ENCODE measurements at regions not wholly inside any gene's neighbourhood (a gene's known extent, or its start where the extent isn't known, plus 50 kb on each side); places are given as distances from the start of the nearest gene placed in this dataset.
A peak's percentile ranks its signal among the peaks of the same experiment; 100 is the strongest.

DNA sequence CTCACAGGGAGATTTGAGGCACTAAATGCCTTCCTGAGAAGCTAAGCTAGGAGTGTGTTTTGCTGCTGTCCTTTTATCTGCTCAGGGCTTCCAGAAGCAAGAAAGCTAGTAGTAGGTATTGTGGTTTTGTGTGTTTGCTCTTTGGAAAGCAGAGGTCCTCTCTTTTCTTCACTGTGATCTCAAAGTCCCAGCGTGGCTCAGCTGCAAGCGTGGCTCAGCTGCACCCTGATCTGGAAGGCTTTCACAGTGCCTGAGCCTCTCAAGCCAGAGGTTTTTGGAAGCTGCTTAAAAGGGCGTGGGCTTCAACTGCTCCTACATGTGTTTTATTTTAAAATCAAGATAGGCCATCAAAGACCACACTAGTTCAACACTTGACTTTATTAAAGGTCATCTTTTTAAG, 337.4 kb upstream of the RGS6 start:
- Histone ChIP-seq H3K9me3 (ENCODE audit: low read length) (peaks cover 4% of the 10 kb centered on the region; the same call in 1 of the 2 replicates), H3K79me2 (ENCODE audit: insufficient read depth, low read length) (no peaks in the 10 kb centered on the region), H3K27ac (ENCODE audit: low read depth, low read length, poor library complexity, severe bottlenecking) (no peak overlapping the region), H3F3A (ENCODE audit: insufficient read depth, low read length) (no peaks in the 10 kb centered on the region), H3K4me2 (ENCODE audit: low read length) (no peak overlapping the region), H3K4me1 (ENCODE audit: insufficient read depth, low read length, severe bottlenecking) (peaks cover 29% of the 10 kb centered on the region), H3K27me3 (ENCODE audit: insufficient read depth, low read length) (no peaks in the 10 kb centered on the region), H3K9me2 (ENCODE audit: low read depth, low read length) (no peaks in the 10 kb centered on the region), H3K4me3 (ENCODE audit: low read depth, low read length, poor library complexity, severe bottlenecking) (no peak overlapping the region), H3K36me3 (ENCODE audit: insufficient read depth, low read length) (no peaks in the 10 kb centered on the region; the same call in 1 of the 2 replicates), H3K9ac (ENCODE audit: low read length) (no peak overlapping the region), H4K20me1 (ENCODE audit: insufficient read depth, low read length) (no peaks in the 10 kb centered on the region), H2AFZ (ENCODE audit: low read length) (no peak overlapping the region)
- TF ChIP-seq EZH2 (IDR thresholded peaks at IDR 0.05; ENCODE audit: borderline replicate concordance, low read length) = no peak
- TF ChIP-seq, protein P1, sequence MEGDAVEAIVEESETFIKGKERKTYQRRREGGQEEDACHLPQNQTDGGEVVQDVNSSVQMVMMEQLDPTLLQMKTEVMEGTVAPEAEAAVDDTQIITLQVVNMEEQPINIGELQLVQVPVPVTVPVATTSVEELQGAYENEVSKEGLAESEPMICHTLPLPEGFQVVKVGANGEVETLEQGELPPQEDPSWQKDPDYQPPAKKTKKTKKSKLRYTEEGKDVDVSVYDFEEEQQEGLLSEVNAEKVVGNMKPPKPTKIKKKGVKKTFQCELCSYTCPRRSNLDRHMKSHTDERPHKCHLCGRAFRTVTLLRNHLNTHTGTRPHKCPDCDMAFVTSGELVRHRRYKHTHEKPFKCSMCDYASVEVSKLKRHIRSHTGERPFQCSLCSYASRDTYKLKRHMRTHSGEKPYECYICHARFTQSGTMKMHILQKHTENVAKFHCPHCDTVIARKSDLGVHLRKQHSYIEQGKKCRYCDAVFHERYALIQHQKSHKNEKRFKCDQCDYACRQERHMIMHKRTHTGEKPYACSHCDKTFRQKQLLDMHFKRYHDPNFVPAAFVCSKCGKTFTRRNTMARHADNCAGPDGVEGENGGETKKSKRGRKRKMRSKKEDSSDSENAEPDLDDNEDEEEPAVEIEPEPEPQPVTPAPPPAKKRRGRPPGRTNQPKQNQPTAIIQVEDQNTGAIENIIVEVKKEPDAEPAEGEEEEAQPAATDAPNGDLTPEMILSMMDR (IDR thresholded peaks at IDR 0.05; ENCODE audit: low read length) = no peak

GRCh38 chr14:71595441-71595840, 336.8 kb upstream of the RGS6 start:
- Histone ChIP-seq H3K9me3 (ENCODE audit: low read length) (peaks cover 9% of the 10 kb centered on the region; the same call in 1 of the 2 replicates), H3K27ac (ENCODE audit: low read depth, low read length, poor library complexity, severe bottlenecking) (no peak overlapping the region), H3K4me3 (ENCODE audit: low read depth, low read length, poor library complexity, severe bottlenecking) (no peak overlapping the region), H4K20me1 (ENCODE audit: insufficient read depth, low read length) (no peaks in the 10 kb centered on the region), H3K79me2 (ENCODE audit: insufficient read depth, low read length) (no peaks in the 10 kb centered on the region), H3K36me3 (ENCODE audit: insufficient read depth, low read length) (no peaks in the 10 kb centered on the region; the same call in 1 of the 2 replicates), H3K4me2 (ENCODE audit: low read length) (no peak overlapping the region), H3K27me3 (ENCODE audit: insufficient read depth, low read length) (no peaks in the 10 kb centered on the region), H2AFZ (ENCODE audit: low read length) (no peak overlapping the region), H3K4me1 (ENCODE audit: insufficient read depth, low read length, severe bottlenecking) (peaks cover 29% of the 10 kb centered on the region), H3K9me2 (ENCODE audit: low read depth, low read length) (no peaks in the 10 kb centered on the region), H3K9ac (ENCODE audit: low read length) (no peak overlapping the region), H3F3A (ENCODE audit: insufficient read depth, low read length) (no peaks in the 10 kb centered on the region)
- TF ChIP-seq EZH2 (IDR thresholded peaks at IDR 0.05; ENCODE audit: borderline replicate concordance, low read length) = no peak
- TF ChIP-seq, protein P1 (IDR thresholded peaks at IDR 0.05; ENCODE audit: low read length) = no peak

- H2AFZ ChIP-seq (ENCODE audit: low read length) = no peak overlapping the region
- peak overlapping the region; percentile 3; the same call in 1 of the 2 replicates for H3K4me2 ChIP-seq (ENCODE audit: low read length)
- no peak for TF ChIP-seq EZH2 (IDR thresholded peaks at IDR 0.05; ENCODE audit: borderline replicate concordance, low read length)
- TF ChIP-seq, protein P1 (IDR thresholded peaks at IDR 0.05; ENCODE audit: low read length) = no peak
- no peak overlapping the region for H3K27ac ChIP-seq (ENCODE audit: low read depth, low read length, poor library complexity, severe bottlenecking)
- no peak overlapping the region for H3K4me3 ChIP-seq (ENCODE audit: low read depth, low read length, poor library complexity, severe bottlenecking)
- peaks cover 17% of the 10 kb centered on the region; the same call in 1 of the 2 replicates for H3K9me3 ChIP-seq (ENCODE audit: low read length)
- H3K36me3 ChIP-seq (ENCODE audit: insufficient read depth, low read length) = no peaks in the 10 kb centered on the region; the same call in 1 of the 2 replicates
- H4K20me1 ChIP-seq (ENCODE audit: insufficient read depth, low read length) = no peaks in the 10 kb centered on the region
- H3K4me1 ChIP-seq (ENCODE audit: insufficient read depth, low read length, severe bottlenecking) = peaks cover 18% of the 10 kb centered on the region
- H3K27me3 ChIP-seq (ENCODE audit: insufficient read depth, low read length) = no peaks in the 10 kb centered on the region
- no peaks in the 10 kb centered on the region for H3K9me2 ChIP-seq (ENCODE audit: low read depth, low read length)
- H3K79me2 ChIP-seq (ENCODE audit: insufficient read depth, low read length) = no peaks in the 10 kb centered on the region
- no peaks in the 10 kb centered on the region; the same call in 1 of the 2 replicates for H3F3A ChIP-seq (ENCODE audit: insufficient read depth, low read length)
- no peak overlapping the region for H3K9ac ChIP-seq (ENCODE audit: low read length)
Measured at GRCh38 chr14:71597287-71597920, 334.8 kb upstream of the RGS6 start.

All from OCI-LY1 (cell line).